Endodermal cell (in vitro differentiated cells): ENCODE measurements at regions not wholly inside any gene's neighbourhood (a gene's known extent, or its start where the extent isn't known, plus 50 kb on each side); places are given as distances from the start of the nearest gene placed in this dataset.
A peak's percentile ranks its signal among the peaks of the same experiment; 100 is the strongest.

Experiments used
- DNase-seq: peaks from one replicate; pipeline ENCODE4 v3.0.0-alpha.2; 2017
- H3K27ac ChIP-seq: 2 replicates; pipeline ENCODE4 v1.5.1; 2013; ENCODE audit warnings: mild to moderate bottlenecking, low read depth, low read length, moderate library complexity
- H3K27me3 ChIP-seq: 2 replicates; pipeline ENCODE4 v1.6.1; 2013; ENCODE audit warnings: mild to moderate bottlenecking, low read length, moderate library complexity; ENCODE audit not compliant: insufficient read depth, control insufficient read depth, poor library complexity, severe bottlenecking
- H3K36me3 ChIP-seq: 2 replicates; pipeline ENCODE4 v1.7.0; 2013; ENCODE audit warnings: mild to moderate bottlenecking, low read length, moderate library complexity; ENCODE audit not compliant: control insufficient read depth, insufficient read depth
- H3K4me1 ChIP-seq: one replicate; pipeline ENCODE4 v1.7.0; 2013; ENCODE audit warnings: low read length; ENCODE audit not compliant: control insufficient read depth, insufficient read depth
- H3K4me3 ChIP-seq: 2 replicates; pipeline ENCODE4 v1.5.1; 2013; ENCODE audit warnings: mild to moderate bottlenecking, low read length, moderate library complexity
- H3K9ac ChIP-seq: 2 replicates; pipeline ENCODE4 v1.6.1; 2013; ENCODE audit warnings: mild to moderate bottlenecking, low read length, moderate library complexity; ENCODE audit not compliant: poor library complexity, severe bottlenecking; ENCODE audit errors: extremely low read depth
- H3K9me3 ChIP-seq: 2 replicates; pipeline ENCODE4 v1.6.1; 2013; ENCODE audit warnings: mild to moderate bottlenecking, low read length, moderate library complexity; ENCODE audit not compliant: control insufficient read depth
- H3K27ac Mint-ChIP-seq: 2 replicates; pipeline ENCODE4 v1.8.0; 2020; ENCODE audit warnings: mixed read lengths
- H3K27me3 Mint-ChIP-seq: 2 replicates; pipeline ENCODE4 v1.8.0; 2021; ENCODE audit warnings: mild to moderate bottlenecking, mixed read lengths; ENCODE audit not compliant: insufficient read depth
- H3K36me3 Mint-ChIP-seq: 2 replicates; pipeline ENCODE4 v1.8.0; 2020; ENCODE audit warnings: low read depth, mixed read lengths
- H3K4me1 Mint-ChIP-seq: 2 replicates; pipeline ENCODE4 v1.8.0; 2020; ENCODE audit warnings: mixed read lengths
- H3K4me3 Mint-ChIP-seq: 2 replicates; pipeline ENCODE4 v1.8.0; 2020; ENCODE audit warnings: mild to moderate bottlenecking, moderate library complexity, mixed read lengths
- H3K9me3 Mint-ChIP-seq: 2 replicates; pipeline ENCODE4 v1.8.0; 2020; ENCODE audit warnings: mild to moderate bottlenecking, mixed read lengths
- WGBS, 2 experiments: methylation state at CpG; one replicate each; pipeline versions ENCODE4 v1.1.5 to v1.1.7; 2013; ENCODE audit warnings: missing lambda C conversion rate in 2 of 2, mixed read lengths in 1 of 2; ENCODE audit not compliant: insufficient coverage in 1 of 2, insufficient read length in 1 of 2; 5-methylcytosine and 5-hydroxymethylcytosine counted together
- TF ChIP-seq, protein P1 (sequence below): fragments of 200-600 bp; sonication (generic); conservative IDR thresholded peaks from 2 replicates; pipeline ENCODE4 v1.5.0; 2021; ENCODE audit warnings: antibody characterized with exemption, mild to moderate bottlenecking

- Mint-ChIP-seq H3K36me3 (no peaks in the 10 kb centered on the region), H3K27me3 (no peaks in the 10 kb centered on the region), H3K27ac (no peak overlapping the region), H3K4me1 (no peaks in the 10 kb centered on the region), H3K9me3 (no peaks in the 10 kb centered on the region), H3K4me3 (no peak overlapping the region)
- DNase-seq = no peak
- Histone ChIP-seq H3K27me3 (no peaks in the 10 kb centered on the region), H3K27ac (no peak overlapping the region), H3K9me3 (no peaks in the 10 kb centered on the region), H3K4me1 (no peaks in the 10 kb centered on the region), H3K9ac (no peak overlapping the region), H3K36me3 (no peaks in the 10 kb centered on the region), H3K4me3 (no peak overlapping the region)
- WGBS, 2 experiments = 70 to 90% methylated on average over 2 to 3 of the region's 3 CpGs
- TF ChIP-seq, protein P1, sequence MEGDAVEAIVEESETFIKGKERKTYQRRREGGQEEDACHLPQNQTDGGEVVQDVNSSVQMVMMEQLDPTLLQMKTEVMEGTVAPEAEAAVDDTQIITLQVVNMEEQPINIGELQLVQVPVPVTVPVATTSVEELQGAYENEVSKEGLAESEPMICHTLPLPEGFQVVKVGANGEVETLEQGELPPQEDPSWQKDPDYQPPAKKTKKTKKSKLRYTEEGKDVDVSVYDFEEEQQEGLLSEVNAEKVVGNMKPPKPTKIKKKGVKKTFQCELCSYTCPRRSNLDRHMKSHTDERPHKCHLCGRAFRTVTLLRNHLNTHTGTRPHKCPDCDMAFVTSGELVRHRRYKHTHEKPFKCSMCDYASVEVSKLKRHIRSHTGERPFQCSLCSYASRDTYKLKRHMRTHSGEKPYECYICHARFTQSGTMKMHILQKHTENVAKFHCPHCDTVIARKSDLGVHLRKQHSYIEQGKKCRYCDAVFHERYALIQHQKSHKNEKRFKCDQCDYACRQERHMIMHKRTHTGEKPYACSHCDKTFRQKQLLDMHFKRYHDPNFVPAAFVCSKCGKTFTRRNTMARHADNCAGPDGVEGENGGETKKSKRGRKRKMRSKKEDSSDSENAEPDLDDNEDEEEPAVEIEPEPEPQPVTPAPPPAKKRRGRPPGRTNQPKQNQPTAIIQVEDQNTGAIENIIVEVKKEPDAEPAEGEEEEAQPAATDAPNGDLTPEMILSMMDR = no peak
These were observed 62.7 kb upstream of the LSM14A start for GRCh38 chr19:34109596-34109995.

GRCh38 chr19:34118879-34119748 lies 53.2 kb upstream of the LSM14A start:
- H3K27ac Mint-ChIP-seq = no peak overlapping the region

DNA sequence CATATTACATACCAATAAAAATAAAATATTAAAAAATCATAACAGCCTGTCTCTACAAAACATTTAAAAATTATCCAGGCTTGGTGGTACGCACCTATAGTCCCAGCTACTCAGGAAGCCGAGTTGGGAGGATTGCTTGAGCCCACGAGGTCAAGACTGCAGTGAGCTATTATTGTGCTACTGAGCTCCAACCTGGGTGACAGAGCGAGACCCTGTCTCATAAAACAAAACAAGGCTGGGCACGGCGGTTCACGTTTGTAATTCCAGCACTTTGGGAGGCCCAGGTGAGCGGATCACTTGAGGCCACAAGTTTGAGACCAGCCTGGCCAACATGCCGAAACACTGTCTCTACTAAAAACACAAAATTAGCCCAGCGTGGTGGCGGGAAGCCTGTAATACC lies 52.2 kb upstream of the LSM14A start:
- 92 to 96% methylated on average over 8 to 11 of the region's 11 CpGs for WGBS, 2 experiments
- no peaks in the 10 kb centered on the region for H3K9me3 Mint-ChIP-seq
- Histone ChIP-seq H3K4me3 (no peak overlapping the region), H3K9me3 (no peaks in the 10 kb centered on the region), H3K9ac (no peak overlapping the region), H3K4me1 (no peaks in the 10 kb centered on the region), H3K36me3 (no peaks in the 10 kb centered on the region), H3K27ac (no peak overlapping the region), H3K27me3 (no peaks in the 10 kb centered on the region)
- no peaks in the 10 kb centered on the region for H3K4me1 Mint-ChIP-seq
- DNase-seq = no peak
- no peak overlapping the region for H3K4me3 Mint-ChIP-seq
- H3K27ac Mint-ChIP-seq = no peak overlapping the region
- no peaks in the 10 kb centered on the region for H3K36me3 Mint-ChIP-seq
- TF ChIP-seq, protein P1 = no peak
- no peaks in the 10 kb centered on the region for H3K27me3 Mint-ChIP-seq

More at GRCh38 chr19:34118879-34119748, 53.2 kb upstream of the LSM14A start:
- no peaks in the 10 kb centered on the region for H3K4me1 Mint-ChIP-seq
- no peaks in the 10 kb centered on the region for H3K9me3 Mint-ChIP-seq
- H3K27me3 ChIP-seq = no peaks in the 10 kb centered on the region
- H3K4me3 ChIP-seq = no peak overlapping the region
- WGBS, 2 experiments = 87 to 94% methylated on average over 7 to 8 of the region's 8 CpGs
- no peak for DNase-seq
- no peaks in the 10 kb centered on the region for H3K36me3 ChIP-seq
- TF ChIP-seq, protein P1 = no peak
- no peak overlapping the region for H3K9ac ChIP-seq
- no peaks in the 10 kb centered on the region for H3K4me1 ChIP-seq
- no peaks in the 10 kb centered on the region for H3K27me3 Mint-ChIP-seq
- H3K4me3 Mint-ChIP-seq = no peak overlapping the region
- no peaks in the 10 kb centered on the region for H3K9me3 ChIP-seq
- no peaks in the 10 kb centered on the region for H3K36me3 Mint-ChIP-seq
- peak overlapping the region; percentile 22 for H3K27ac ChIP-seq
